Neutrophil (primary cell): ENCODE measurements at regions not wholly inside any gene's neighbourhood (a gene's known extent, or its start where the extent isn't known, plus 50 kb on each side); places are given as distances from the start of the nearest gene placed in this dataset.

Experiments
- H3K27ac ChIP-seq: fragments of 200-600 bp; sonication (generic); 2 replicates; pipeline ENCODE4 v1.5.1; 2016; ENCODE audit warnings: mild to moderate bottlenecking, moderate library complexity
- H3K27me3 ChIP-seq: fragments of 200-600 bp; sonication (generic); 2 replicates; pipeline ENCODE4 v1.6.0; 2016; ENCODE audit warnings: mild to moderate bottlenecking
- H3K36me3 ChIP-seq: fragments of 200-600 bp; sonication (generic); 2 replicates; pipeline ENCODE4 v1.5.1; 2017
- H3K4me1 ChIP-seq, 2 experiments: fragments of 200-600 bp in 1 of 2; sonication (generic) in 1 of 2; 1 replicate in 1 of 2; 2 replicates in 1 of 2; pipeline versions ENCODE4 v1.5.1 to v1.6.1; 2013 to 2016; ENCODE audit warnings: low read depth in 1 of 2, low read length in 1 of 2, mild to moderate bottlenecking in 1 of 2, moderate library complexity in 1 of 2; ENCODE audit not compliant: control insufficient read depth in 1 of 2, insufficient read depth in 1 of 2
- H3K4me3 ChIP-seq, 2 experiments: fragments of 200-600 bp in 1 of 2; sonication (generic) in 1 of 2; 1 replicate in 1 of 2; 2 replicates in 1 of 2; pipeline ENCODE4 v1.5.1; 2013 to 2016; ENCODE audit warnings: low read depth in 1 of 2, low read length in 1 of 2, mild to moderate bottlenecking in 1 of 2, moderate library complexity in 1 of 2
- H3K9me3 ChIP-seq: fragments of 200-600 bp; sonication (generic); 2 replicates; pipeline ENCODE4 v1.5.1; 2016
- CTCF ChIP-seq: fragments of 200-600 bp; sonication (generic); IDR thresholded peaks from 2 replicates; pipeline ENCODE4 v1.5.1; 2016; ENCODE audit warnings: antibody characterized with exemption

DNA sequence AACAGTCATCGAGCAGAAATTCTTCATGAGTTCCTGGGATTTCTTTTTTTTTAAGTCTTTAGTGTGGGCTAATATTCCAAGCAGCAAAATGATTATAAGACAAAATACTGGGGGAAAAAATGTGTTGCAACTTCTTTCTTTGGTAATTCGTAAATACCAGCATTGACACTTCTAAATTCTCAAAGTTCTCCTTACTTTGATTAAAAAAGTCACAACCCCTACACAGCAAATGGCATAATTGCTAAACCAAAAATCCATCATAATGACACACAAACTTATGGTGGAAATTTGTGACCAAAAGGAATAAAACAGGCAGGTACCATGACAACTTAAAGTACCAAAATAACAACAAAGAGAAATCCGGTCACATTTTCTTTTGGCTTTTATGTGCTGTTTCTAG, 585.2 kb upstream of the PKN2 start:
- TF ChIP-seq CTCF, result no peak
- H3K4me1 ChIP-seq, result no peaks in the 10 kb centered on the region
- H3K4me3 ChIP-seq, result no peak overlapping the region
- no peaks in the 10 kb centered on the region for H3K36me3 ChIP-seq
- H3K27me3 ChIP-seq, result no peaks in the 10 kb centered on the region
- no peaks in the 10 kb centered on the region for H3K9me3 ChIP-seq
- no peak overlapping the region for H3K27ac ChIP-seq

DNA sequence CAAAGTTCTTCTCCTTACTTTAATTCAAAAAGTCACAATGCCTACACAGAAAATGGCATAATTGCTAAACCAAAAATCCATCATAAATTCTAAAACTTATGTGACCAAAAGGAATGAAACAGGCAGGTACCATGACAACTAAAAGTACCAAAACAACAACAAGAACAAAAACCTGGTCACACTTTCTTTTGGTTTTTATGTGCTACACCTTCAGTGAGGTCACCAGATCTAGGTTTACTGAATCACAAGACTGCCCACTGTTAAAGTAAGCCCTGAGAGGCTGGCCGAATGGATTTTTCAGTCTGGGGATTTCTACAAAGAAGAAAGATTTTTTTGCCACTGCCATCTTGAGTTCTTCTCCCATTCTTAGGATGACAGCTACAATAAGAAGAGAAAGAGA, 583.0 kb upstream of the PKN2 start:
- no peak for TF ChIP-seq CTCF
- H3K9me3 ChIP-seq, result no peaks in the 10 kb centered on the region
- no peaks in the 10 kb centered on the region for H3K4me1 ChIP-seq
- no peaks in the 10 kb centered on the region for H3K27me3 ChIP-seq
- no peak overlapping the region for H3K27ac ChIP-seq
- H3K4me3 ChIP-seq, result no peak overlapping the region
- no peaks in the 10 kb centered on the region for H3K36me3 ChIP-seq

DNA sequence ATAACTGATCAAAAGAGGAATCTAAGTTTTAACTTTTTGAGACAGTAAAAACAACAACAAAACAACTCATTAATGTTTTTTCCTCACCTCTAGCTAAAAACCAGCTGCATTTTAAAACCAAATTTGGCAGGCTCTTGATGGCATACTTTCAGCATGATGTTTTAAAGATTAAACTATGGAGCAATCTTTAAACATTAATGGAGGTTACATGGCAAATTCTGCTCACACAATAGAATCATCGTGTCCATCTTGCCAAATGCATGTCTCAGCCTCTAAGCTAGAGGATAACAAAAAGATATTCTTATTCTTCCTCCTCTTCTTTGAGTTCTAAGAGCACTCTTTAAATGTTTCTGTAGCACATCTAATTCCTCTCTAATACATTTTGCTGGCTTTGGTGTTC, 579.8 kb upstream of the PKN2 start:
- H3K9me3 ChIP-seq, result no peaks in the 10 kb centered on the region
- H3K27me3 ChIP-seq, result no peaks in the 10 kb centered on the region
- no peak overlapping the region for H3K27ac ChIP-seq
- no peaks in the 10 kb centered on the region for H3K36me3 ChIP-seq
- H3K4me3 ChIP-seq, result no peak overlapping the region
- H3K4me1 ChIP-seq, result no peaks in the 10 kb centered on the region
- no peak for TF ChIP-seq CTCF

DNA sequence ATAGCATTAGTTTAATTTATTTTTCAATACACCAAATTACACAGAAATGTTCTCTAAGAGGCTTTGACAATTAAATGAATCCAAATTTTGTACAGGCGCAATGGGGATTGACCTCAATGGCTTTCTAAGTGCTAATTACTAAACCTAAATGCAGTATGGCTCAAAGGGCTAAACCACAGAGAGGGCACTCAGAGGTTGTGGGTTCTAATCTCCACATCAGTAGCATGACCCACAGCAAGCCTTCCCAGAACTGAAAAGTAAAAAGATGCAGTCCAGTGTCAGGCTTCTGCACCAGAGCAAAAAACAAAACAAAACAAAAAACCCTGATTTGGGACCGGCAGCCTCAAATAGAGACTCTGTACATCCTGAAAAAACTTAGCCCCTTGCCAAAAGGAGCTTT, 579.2 kb upstream of the PKN2 start:
- Histone ChIP-seq H3K27ac (no peak overlapping the region), H3K4me1 (no peaks in the 10 kb centered on the region), H3K27me3 (no peaks in the 10 kb centered on the region), H3K9me3 (no peaks in the 10 kb centered on the region), H3K4me3 (no peak overlapping the region), H3K36me3 (no peaks in the 10 kb centered on the region)
- no peak for TF ChIP-seq CTCF

DNA sequence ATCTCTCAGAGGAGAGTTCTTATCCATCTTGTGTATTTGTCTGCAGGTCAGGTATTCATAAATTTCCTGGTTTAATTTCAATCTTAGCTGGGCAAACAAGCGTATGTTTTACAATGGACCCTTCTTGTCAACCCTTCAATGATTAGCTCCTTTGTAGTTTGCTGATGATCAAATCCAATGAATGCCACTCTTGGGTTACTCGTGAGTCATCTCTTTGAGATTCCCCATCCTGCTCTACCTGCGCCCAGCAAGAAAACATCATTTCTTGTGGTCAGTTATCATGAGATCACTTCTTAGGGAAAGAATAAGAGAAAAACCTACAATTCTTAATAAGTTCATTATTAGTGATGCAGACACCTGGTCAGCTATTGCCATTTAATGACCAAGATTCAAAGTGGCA, 572.3 kb upstream of the PKN2 start:
- Histone ChIP-seq H3K27me3 (no peaks in the 10 kb centered on the region), H3K4me1 (no peaks in the 10 kb centered on the region), H3K9me3 (no peaks in the 10 kb centered on the region), H3K36me3 (no peaks in the 10 kb centered on the region), H3K4me3 (no peak overlapping the region), H3K27ac (no peak overlapping the region)
- no peak for TF ChIP-seq CTCF

GRCh38 chr1:88117597-88117996, 566.5 kb upstream of the PKN2 start:
- Histone ChIP-seq H3K4me1 (no peaks in the 10 kb centered on the region), H3K36me3 (no peaks in the 10 kb centered on the region), H3K4me3 (no peak overlapping the region), H3K9me3 (no peaks in the 10 kb centered on the region), H3K27me3 (no peaks in the 10 kb centered on the region), H3K27ac (no peak overlapping the region)
- no peak for TF ChIP-seq CTCF
